RWPE2 (cell line): ENCODE measurements at regions not wholly inside any gene's neighbourhood (a gene's known extent, or its start where the extent isn't known, plus 50 kb on each side); places are given as distances from the start of the nearest gene placed in this dataset.

Source experiments
- ATAC-seq: fragments of 200-7000 bp; cut with Tn5 transposase; 3 replicates; pipeline ENCODE4 v1.9.1; 2021; ENCODE audit warnings: low read depth
- DNase-seq: peaks from one replicate; pipeline ENCODE4 v3.0.0-alpha.2; 2020; ENCODE audit warnings: low spot score
- H3K27ac ChIP-seq: fragments of 450-650 bp; 2 replicates; pipeline ENCODE4 v1.5.1; 2017; ENCODE audit warnings: mild to moderate bottlenecking; ENCODE audit not compliant: poor library complexity, severe bottlenecking
- H3K27me3 ChIP-seq: fragments of 250-450 bp; sonication (Bioruptor Pico); 2 replicates; pipeline ENCODE4 v1.5.1; 2021; ENCODE audit warnings: mild to moderate bottlenecking, moderate library complexity; ENCODE audit not compliant: insufficient read depth, poor library complexity, severe bottlenecking
- H3K36me3 ChIP-seq: fragments of 250-450 bp; sonication (Bioruptor Pico); 2 replicates; pipeline ENCODE4 v1.5.1; 2020; ENCODE audit warnings: low read depth, mild to moderate bottlenecking, moderate library complexity
- H3K4me1 ChIP-seq: fragments of 250-450 bp; sonication (Bioruptor Pico); 2 replicates; pipeline ENCODE4 v1.5.1; 2021; ENCODE audit warnings: mild to moderate bottlenecking, moderate library complexity; ENCODE audit not compliant: insufficient read depth, poor library complexity, severe bottlenecking
- H3K4me3 ChIP-seq: fragments of 250-450 bp; sonication (Bioruptor Pico); 2 replicates; pipeline ENCODE4 v1.5.1; 2021; ENCODE audit warnings: mild to moderate bottlenecking, moderate library complexity; ENCODE audit not compliant: severe bottlenecking
- H3K9me3 ChIP-seq: fragments of 250-450 bp; sonication (Bioruptor Pico); 2 replicates; pipeline ENCODE4 v1.5.1; 2021; ENCODE audit warnings: mild to moderate bottlenecking, moderate library complexity; ENCODE audit not compliant: severe bottlenecking
- TF ChIP-seq, protein P1 (sequence below): fragments of 450-650 bp; IDR thresholded peaks from one replicate; pipeline ENCODE4 v1.5.1; 2017; ENCODE audit warnings: mild to moderate bottlenecking, moderate library complexity; ENCODE audit not compliant: poor library complexity, severe bottlenecking

DNA sequence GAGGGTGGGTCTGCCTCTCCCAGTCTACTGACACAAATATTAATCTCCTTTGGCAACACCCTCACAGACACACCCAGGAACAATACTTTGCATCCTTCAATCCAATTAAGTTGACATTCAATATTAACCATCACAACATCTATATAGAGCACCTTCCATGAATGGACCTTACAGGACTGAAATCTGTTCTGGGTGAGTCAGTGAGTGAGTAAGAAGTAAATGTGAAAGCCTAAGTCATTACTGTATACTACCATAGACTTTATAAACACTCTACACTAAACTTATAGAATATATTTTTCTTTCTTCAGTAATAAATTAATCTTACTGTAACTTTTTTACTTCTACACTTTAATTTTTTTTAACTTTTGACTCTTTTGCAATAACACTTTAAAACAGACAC lies 993.8 kb upstream of the MAP3K7 start:
- TF ChIP-seq, protein P1, sequence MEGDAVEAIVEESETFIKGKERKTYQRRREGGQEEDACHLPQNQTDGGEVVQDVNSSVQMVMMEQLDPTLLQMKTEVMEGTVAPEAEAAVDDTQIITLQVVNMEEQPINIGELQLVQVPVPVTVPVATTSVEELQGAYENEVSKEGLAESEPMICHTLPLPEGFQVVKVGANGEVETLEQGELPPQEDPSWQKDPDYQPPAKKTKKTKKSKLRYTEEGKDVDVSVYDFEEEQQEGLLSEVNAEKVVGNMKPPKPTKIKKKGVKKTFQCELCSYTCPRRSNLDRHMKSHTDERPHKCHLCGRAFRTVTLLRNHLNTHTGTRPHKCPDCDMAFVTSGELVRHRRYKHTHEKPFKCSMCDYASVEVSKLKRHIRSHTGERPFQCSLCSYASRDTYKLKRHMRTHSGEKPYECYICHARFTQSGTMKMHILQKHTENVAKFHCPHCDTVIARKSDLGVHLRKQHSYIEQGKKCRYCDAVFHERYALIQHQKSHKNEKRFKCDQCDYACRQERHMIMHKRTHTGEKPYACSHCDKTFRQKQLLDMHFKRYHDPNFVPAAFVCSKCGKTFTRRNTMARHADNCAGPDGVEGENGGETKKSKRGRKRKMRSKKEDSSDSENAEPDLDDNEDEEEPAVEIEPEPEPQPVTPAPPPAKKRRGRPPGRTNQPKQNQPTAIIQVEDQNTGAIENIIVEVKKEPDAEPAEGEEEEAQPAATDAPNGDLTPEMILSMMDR = no peak

DNA sequence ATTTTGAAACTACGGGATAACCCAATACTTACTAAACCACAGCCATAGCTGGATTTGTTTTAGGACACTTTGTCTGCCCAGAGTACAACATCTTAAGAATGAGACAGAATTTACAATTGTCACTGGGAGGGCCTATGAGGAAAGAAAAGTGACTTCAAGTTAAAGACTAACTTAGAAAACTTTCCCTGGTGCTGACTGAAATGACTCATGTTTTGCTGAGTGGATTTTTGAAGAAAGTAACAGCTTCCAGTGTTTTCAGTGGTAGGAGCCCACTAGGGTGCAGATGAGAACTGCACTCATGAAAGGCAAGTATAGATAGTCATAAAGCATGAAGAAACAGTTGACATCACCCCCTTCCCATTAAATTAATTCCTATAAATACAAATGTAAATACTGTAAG lies 988.2 kb upstream of the MAP3K7 start:
- Histone ChIP-seq H3K4me1 (no peaks in the 10 kb centered on the region), H3K9me3 (no peaks in the 10 kb centered on the region), H3K36me3 (no peaks in the 10 kb centered on the region), H3K27me3 (peaks cover 3% of the 10 kb centered on the region), H3K27ac (no peak overlapping the region), H3K4me3 (no peak overlapping the region)
- ATAC-seq (no peak), DNase-seq (no peak)
- TF ChIP-seq, protein P1 = no peak

More for the DNA sequence above, 993.8 kb upstream of the MAP3K7 start:
- no peak overlapping the region for H3K27ac ChIP-seq
- H3K9me3 ChIP-seq = no peaks in the 10 kb centered on the region
- H3K36me3 ChIP-seq = no peaks in the 10 kb centered on the region
- ATAC-seq = 0 out of 3 replicates have a peak, but pooled peaks have one; percentile 38
- H3K27me3 ChIP-seq = peaks cover 3% of the 10 kb centered on the region
- no peaks in the 10 kb centered on the region for H3K4me1 ChIP-seq
- DNase-seq = no peak
- no peak overlapping the region for H3K4me3 ChIP-seq

DNA sequence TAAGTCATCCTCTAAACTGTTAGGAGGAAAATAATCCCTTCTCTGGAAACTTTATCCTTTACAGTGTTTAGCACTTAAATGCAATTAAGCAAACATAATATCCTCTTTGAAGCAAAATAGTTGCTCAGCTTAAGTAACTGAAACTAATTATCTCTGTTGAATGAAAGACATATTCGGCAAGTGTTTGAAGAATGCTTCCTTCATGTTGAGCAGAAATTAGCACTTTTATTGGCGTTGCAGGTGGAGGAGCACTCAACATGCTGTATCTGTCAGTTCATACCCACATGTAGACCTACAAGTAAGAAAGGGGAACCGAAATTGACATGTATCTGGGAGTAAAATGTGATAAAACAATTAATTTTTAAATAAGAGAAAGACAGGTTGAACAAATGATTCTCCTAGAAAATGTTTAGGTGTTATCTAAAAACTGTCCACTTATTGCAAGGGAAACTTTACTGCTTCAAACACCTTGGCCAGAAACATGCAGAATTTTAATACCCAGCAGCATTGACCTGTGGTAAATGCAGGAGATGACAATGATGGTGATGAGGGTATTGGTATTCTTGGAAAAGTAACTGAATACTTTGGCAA lies 987.0 kb upstream of the MAP3K7 start:
- ATAC-seq (no peak), DNase-seq (no peak)
- Histone ChIP-seq H3K27me3 (no peaks in the 10 kb centered on the region), H3K9me3 (no peaks in the 10 kb centered on the region), H3K27ac (no peak overlapping the region), H3K4me3 (no peak overlapping the region), H3K4me1 (no peaks in the 10 kb centered on the region), H3K36me3 (no peaks in the 10 kb centered on the region)
- TF ChIP-seq, protein P1 = no peak

DNA sequence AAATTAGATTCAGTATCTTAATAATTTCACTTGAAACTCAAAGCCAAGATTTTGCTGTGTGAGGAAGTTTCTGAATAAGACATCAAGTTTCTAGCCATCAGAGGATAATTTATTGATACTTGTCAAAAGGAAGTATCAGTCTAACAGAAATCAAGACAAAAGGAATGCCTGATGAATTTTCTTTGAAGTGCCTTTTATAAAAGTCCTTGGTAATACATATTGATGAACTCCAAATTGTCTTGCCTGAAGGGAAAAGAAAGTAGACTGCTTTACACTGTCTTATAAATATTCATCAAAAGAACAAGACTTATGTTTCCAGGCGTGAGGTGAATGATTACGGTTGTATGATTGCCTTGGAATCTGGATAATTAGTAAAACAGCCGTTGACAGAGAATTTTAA lies 986.0 kb upstream of the MAP3K7 start:
- H3K4me3 ChIP-seq = no peak overlapping the region
- H3K9me3 ChIP-seq = no peaks in the 10 kb centered on the region
- no peak for DNase-seq
- no peaks in the 10 kb centered on the region for H3K36me3 ChIP-seq
- H3K27me3 ChIP-seq = no peaks in the 10 kb centered on the region
- TF ChIP-seq, protein P1 = no peak
- no peak for ATAC-seq
- H3K27ac ChIP-seq = no peak overlapping the region
- H3K4me1 ChIP-seq = no peaks in the 10 kb centered on the region

DNA sequence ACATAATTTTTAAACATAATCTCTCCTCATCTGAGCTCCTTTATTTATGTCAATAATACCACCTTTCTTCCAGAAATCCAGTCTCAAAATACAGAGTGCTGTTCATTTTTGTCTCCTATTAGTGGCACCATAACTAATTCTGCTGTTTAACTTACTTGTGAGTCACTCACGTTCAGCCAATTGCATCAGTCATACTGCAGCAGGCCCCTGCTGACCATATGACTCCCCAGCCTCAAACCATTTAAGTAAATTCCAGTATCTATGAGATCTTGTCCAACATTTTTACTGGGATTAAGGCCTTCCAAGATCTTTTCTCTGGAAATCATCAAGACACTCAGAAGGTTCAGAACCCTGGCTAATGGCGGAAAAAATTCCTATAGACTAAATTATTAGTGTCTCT lies 982.2 kb upstream of the MAP3K7 start:
- H3K27me3 ChIP-seq = no peaks in the 10 kb centered on the region

More for the DNA sequence above, 982.2 kb upstream of the MAP3K7 start:
- Histone ChIP-seq H3K36me3 (no peaks in the 10 kb centered on the region), H3K27ac (no peak overlapping the region), H3K4me3 (no peak overlapping the region), H3K9me3 (no peaks in the 10 kb centered on the region), H3K4me1 (no peaks in the 10 kb centered on the region)
- TF ChIP-seq, protein P1 = no peak
- no peak for ATAC-seq
- DNase-seq = no peak
